Endothelial cell of umbilical vein (primary cell): ENCODE measurements at regions not wholly inside any gene's neighbourhood (a gene's known extent, or its start where the extent isn't known, plus 50 kb on each side); places are given as distances from the start of the nearest gene placed in this dataset.

ENCODE experiments used
- BruUV-seq: library from RNA; stranded (reverse); fragments of 400-500 nt; replicated peaks from 2 replicates; lab custom pipeline; 2021; lab: Mats Ljungman, UMichigan
- CTCF ChIA-PET: fragments of 300-600, 350-600 bp; sonication (Branson Sonifier 250); formaldehyde crosslinking; loops from one replicate; lab custom pipeline; 2021; ENCODE audit warnings: antibody characterized with exemption, inconsistent platforms; lab: Charles Lee
- POLR2A ChIA-PET: fragments of 300-600, 350-600 bp; sonication (Branson Sonifier 250); formaldehyde crosslinking; loops from one replicate; lab custom pipeline; 2021; ENCODE audit warnings: antibody characterized with exemption, inconsistent platforms; lab: Charles Lee
- DNase-seq: peaks from one replicate; pipeline ENCODE4 v3.0.0-alpha.2; 2011; ENCODE audit warnings: low read depth, low spot score
- FAIRE-seq: peaks from 2 replicates; lab custom pipeline; 2011; peaks lifted over from hg19 to GRCh38; lab: Jason Lieb, UNC
- H2AFZ ChIP-seq: 2 replicates; pipeline ENCODE4 v1.6.0; 2012; ENCODE audit warnings: low read depth, low read length, control low read depth, inconsistent platforms
- H3K27ac ChIP-seq: 2 replicates; pipeline ENCODE4 v1.5.1; 2011; ENCODE audit warnings: low read depth, mild to moderate bottlenecking, control low read depth, low read length, moderate library complexity; ENCODE audit not compliant: insufficient read depth
- H3K27me3 ChIP-seq, 2 experiments: 2 replicates each; pipeline versions ENCODE4 v1.6.0 to v1.6.1; 2011; ENCODE audit warnings: low read length in 2 of 2, mixed read lengths in 1 of 2; ENCODE audit not compliant: control insufficient read depth in 2 of 2, insufficient read depth in 2 of 2
- H3K36me3 ChIP-seq, 2 experiments: 2 replicates in 1 of 2; 3 replicates in 1 of 2; pipeline ENCODE4 v1.5.1; 2011; ENCODE audit warnings: low read length in 2 of 2, mild to moderate bottlenecking in 1 of 2, moderate library complexity in 1 of 2; ENCODE audit not compliant: control insufficient read depth in 2 of 2, insufficient read depth in 2 of 2; ENCODE audit errors: extremely low read depth in 1 of 2
- H3K4me1 ChIP-seq: 3 replicates; pipeline ENCODE4 v1.5.1; 2011; ENCODE audit warnings: mild to moderate bottlenecking, low read length; ENCODE audit not compliant: control insufficient read depth, insufficient read depth; ENCODE audit errors: extremely low read depth
- H3K4me2 ChIP-seq: 2 replicates; pipeline ENCODE4 v1.6.1; 2011; ENCODE audit warnings: low read length, control low read depth, mixed read lengths; ENCODE audit not compliant: insufficient read depth
- H3K4me3 ChIP-seq, 3 experiments: fragments of 200-600 bp in 1 of 3; sonication (generic), shearing (Covaris generic) in 1 of 3; replicated peaks in 1 of 3; 2 replicates each; pipeline ENCODE4 v1.5.1; 2011 to 2016; ENCODE audit warnings: control low read depth in 3 of 3, low read length in 3 of 3, mild to moderate bottlenecking in 2 of 3, inconsistent platforms in 1 of 3, low read depth in 1 of 3, moderate library complexity in 1 of 3; ENCODE audit not compliant: insufficient read depth in 1 of 3
- H3K79me2 ChIP-seq: 2 replicates; pipeline ENCODE4 v1.6.0; 2012; ENCODE audit warnings: low read length, inconsistent platforms; ENCODE audit not compliant: control insufficient read depth, insufficient read depth
- H3K9ac ChIP-seq: replicated peaks from 2 replicates; pipeline ENCODE3; 2011; ENCODE audit warnings: low read length, control low read depth; ENCODE audit not compliant: insufficient read depth; ENCODE audit errors: extremely low read depth
- H3K9me1 ChIP-seq: replicated peaks from 3 replicates; pipeline ENCODE4 v1.6.0; 2011; ENCODE audit warnings: mild to moderate bottlenecking, low read length; ENCODE audit not compliant: control insufficient read depth, insufficient read depth; ENCODE audit errors: extremely low read depth
- H3K9me3 ChIP-seq: replicated peaks from 2 replicates; pipeline ENCODE4 v1.5.1; 2012; ENCODE audit warnings: low read length, inconsistent platforms; ENCODE audit not compliant: control insufficient read depth, insufficient read depth
- H4K20me1 ChIP-seq: replicated peaks from 2 replicates; pipeline ENCODE3; 2011; ENCODE audit warnings: mild to moderate bottlenecking, low read length; ENCODE audit not compliant: control insufficient read depth, insufficient read depth; ENCODE audit errors: extremely low read depth
- CTCF ChIP-seq, 2 donors: IDR thresholded peaks; 1 replicate in 1 of 2; 2 replicates in 1 of 2; pipeline ENCODE4 v1.5.1; 2011; ENCODE audit warnings: low read length in 2 of 2, mild to moderate bottlenecking in 2 of 2, moderate library complexity in 2 of 2, control low read depth in 1 of 2, inconsistent platforms in 1 of 2, low read depth in 1 of 2; ENCODE audit not compliant: insufficient read depth in 1 of 2; ENCODE audit errors: extremely low read depth in 1 of 2
- EZH2 ChIP-seq: IDR thresholded peaks from 2 replicates; pipeline ENCODE4 v1.6.1; 2012; ENCODE audit warnings: borderline replicate concordance, low read depth, mild to moderate bottlenecking, moderate library complexity, low read length, inconsistent platforms; ENCODE audit not compliant: severe bottlenecking
- FOS ChIP-seq: IDR thresholded peaks from 2 replicates; pipeline ENCODE4 v1.6.1; 2011; ENCODE audit warnings: mild to moderate bottlenecking, low read length, moderate library complexity, borderline replicate concordance; ENCODE audit not compliant: insufficient read depth
- GATA2 ChIP-seq: IDR thresholded peaks from 2 replicates; pipeline ENCODE4 v1.7.0; 2011; ENCODE audit warnings: low read depth, mild to moderate bottlenecking, moderate library complexity, mixed read lengths, low read length; ENCODE audit not compliant: insufficient read length, insufficient read depth
- JUN ChIP-seq: IDR thresholded peaks from 2 replicates; pipeline ENCODE4 v1.6.1; 2011; ENCODE audit warnings: borderline replicate concordance, low read depth; ENCODE audit not compliant: insufficient read length, insufficient read depth
- MAX ChIP-seq: IDR thresholded peaks from 2 replicates; pipeline ENCODE4 v1.6.1; 2011; ENCODE audit not compliant: insufficient read depth, insufficient read length
- MYC ChIP-seq: IDR thresholded peaks from one replicate; pipeline ENCODE4 v1.6.1; 2011; ENCODE audit warnings: mild to moderate bottlenecking, low read depth, low read length
- POLR2A ChIP-seq: IDR thresholded peaks from 2 replicates; pipeline ENCODE4 v1.6.1; 2012; ENCODE audit warnings: low read depth, mild to moderate bottlenecking, control low read depth, low read length
- POLR2AphosphoS5 ChIP-seq: IDR thresholded peaks from 2 replicates; pipeline ENCODE4 v1.6.1; 2012; ENCODE audit warnings: low read depth, mild to moderate bottlenecking, control low read depth, low read length, moderate library complexity; ENCODE audit not compliant: insufficient read depth
- dilution Hi-C: fragments of 300-500 bp; cut with MboI; formaldehyde crosslinking; loops from one replicate; pipeline ENCODE4 v1.15.0; 2019; ENCODE audit warnings: low sequenced_read_pairs; ENCODE audit not compliant: extremely low pct_ligation_motif_present
- intact Hi-C: fragments of 100-400 bp; cut with micrococcal nuclease; formaldehyde crosslinking; loops from one replicate; pipeline ENCODE4 v1.10.0; 2022

- H4K20me1 ChIP-seq: no peaks in the 10 kb centered on the region
- CTCF ChIA-PET: interaction anchor here (0.6 to 3.7 kb wide), 5 partner anchors 12 to 64 kb away, joined by 3 to 16 read pairs (median 3); no protein-coding TSS in a partner anchor
- POLR2A ChIA-PET: no interaction called here
- dilution Hi-C loops (no loop called here), intact Hi-C loops (no loop called here)
- no TSS peak for BruUV-seq
- no peak overlapping the region for H3K9ac ChIP-seq
- peaks cover 0 to 2% of the 10 kb centered on the region in 2 experiments for H3K27me3 ChIP-seq
- H3K9me1 ChIP-seq: no peaks in the 10 kb centered on the region
- no peak overlapping the region for H3K4me3 ChIP-seq
- no peak for FAIRE-seq
- H3K27ac ChIP-seq: no peak overlapping the region
- DNase-seq: no peak
- H3K79me2 ChIP-seq: no peaks in the 10 kb centered on the region
- peaks cover 5% of the 10 kb centered on the region for H3K4me1 ChIP-seq
- H3K9me3 ChIP-seq: no peaks in the 10 kb centered on the region
- TF ChIP-seq JUN: no peak
- TF ChIP-seq FOS: no peak
- TF ChIP-seq MYC: no peak
- no peak for TF ChIP-seq EZH2
- TF ChIP-seq CTCF (IDR thresholded peaks at IDR 0.05; ENCODE audit: extremely low read depth in 1 of 2, insufficient read depth in 1 of 2, low read depth in 1 of 2, low read length in 2 of 2): no peak
- TF ChIP-seq GATA2: no peak
- TF ChIP-seq POLR2A: no peak
- TF ChIP-seq MAX: no peak
- TF ChIP-seq POLR2AphosphoS5: no peak
- H3K4me2 ChIP-seq: no peak overlapping the region
- no peaks in the 10 kb centered on the region for H3K36me3 ChIP-seq
- no peak overlapping the region for H2AFZ ChIP-seq
Observed at GRCh38 chr10:2913474-2913873, 153.9 kb upstream of the PFKP start.
